ENCODE measurements at regions not wholly inside any gene's neighbourhood (a gene's known extent, or its start where the extent isn't known, plus 50 kb on each side); places are given as distances from the start of the nearest gene placed in this dataset.

- Mint-ChIP-seq H3K27ac (no peak overlapping the region), H3K27me3 (ENCODE audit: low read depth) (no peaks in the 10 kb centered on the region), H3K36me3 (ENCODE audit: low read depth) (no peaks in the 10 kb centered on the region), H3K4me1 (ENCODE audit: low read depth) (no peaks in the 10 kb centered on the region), H3K9me3 (peaks cover 21% of the 10 kb centered on the region), H3K4me3 (no peak overlapping the region)
- DNase-seq (ENCODE audit: low spot score): no peak
Observed at GRCh38 chr11:91170711-91171110, 947.9 kb upstream of the CHORDC1 start.

DNA sequence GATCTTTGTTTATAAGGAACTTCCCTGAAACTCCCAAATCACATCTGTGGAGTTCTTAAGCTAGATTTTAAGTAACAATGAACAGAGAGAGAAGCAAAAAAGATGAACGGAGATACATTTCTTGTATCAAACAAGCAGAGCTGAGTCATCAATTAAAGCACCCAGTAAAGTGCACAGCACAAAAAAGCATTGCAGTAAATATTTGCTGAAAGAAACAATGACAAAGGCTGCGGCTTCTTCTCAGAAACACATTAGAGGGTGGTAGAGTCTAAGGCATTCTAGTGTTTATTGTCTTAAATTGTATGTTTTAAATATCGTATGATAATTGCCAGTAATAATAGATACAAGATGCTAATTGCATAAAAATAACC, 941.6 kb upstream of the CHORDC1 start:
- DNase-seq (ENCODE audit: low spot score): no peak
- H3K36me3 Mint-ChIP-seq (ENCODE audit: low read depth): no peaks in the 10 kb centered on the region
- no peak overlapping the region for H3K4me3 Mint-ChIP-seq
- H3K4me1 Mint-ChIP-seq (ENCODE audit: low read depth): no peaks in the 10 kb centered on the region
- H3K27me3 Mint-ChIP-seq (ENCODE audit: low read depth): no peaks in the 10 kb centered on the region
- H3K27ac Mint-ChIP-seq: no peak overlapping the region
- H3K9me3 Mint-ChIP-seq: peaks cover 18% of the 10 kb centered on the region

- no peaks in the 10 kb centered on the region for H3K4me1 Mint-ChIP-seq (ENCODE audit: low read depth)
- no peaks in the 10 kb centered on the region for H3K27me3 Mint-ChIP-seq (ENCODE audit: low read depth)
- H3K27ac Mint-ChIP-seq: no peak overlapping the region
- H3K4me3 Mint-ChIP-seq: no peak overlapping the region
- H3K36me3 Mint-ChIP-seq (ENCODE audit: low read depth): no peaks in the 10 kb centered on the region
- H3K9me3 Mint-ChIP-seq: peaks cover 12% of the 10 kb centered on the region
- no peak for DNase-seq (ENCODE audit: low spot score)
Observed at GRCh38 chr11:91163619-91164451, 941.0 kb upstream of the CHORDC1 start.

GRCh38 chr11:91160661-91161060, 937.8 kb upstream of the CHORDC1 start:
- H3K4me3 Mint-ChIP-seq: no peak overlapping the region
- no peaks in the 10 kb centered on the region for H3K27me3 Mint-ChIP-seq (ENCODE audit: low read depth)
- H3K27ac Mint-ChIP-seq: no peak overlapping the region
- H3K9me3 Mint-ChIP-seq: peaks cover 16% of the 10 kb centered on the region
- no peaks in the 10 kb centered on the region for H3K36me3 Mint-ChIP-seq (ENCODE audit: low read depth)
- no peaks in the 10 kb centered on the region for H3K4me1 Mint-ChIP-seq (ENCODE audit: low read depth)
- DNase-seq (ENCODE audit: low spot score): no peak

DNA sequence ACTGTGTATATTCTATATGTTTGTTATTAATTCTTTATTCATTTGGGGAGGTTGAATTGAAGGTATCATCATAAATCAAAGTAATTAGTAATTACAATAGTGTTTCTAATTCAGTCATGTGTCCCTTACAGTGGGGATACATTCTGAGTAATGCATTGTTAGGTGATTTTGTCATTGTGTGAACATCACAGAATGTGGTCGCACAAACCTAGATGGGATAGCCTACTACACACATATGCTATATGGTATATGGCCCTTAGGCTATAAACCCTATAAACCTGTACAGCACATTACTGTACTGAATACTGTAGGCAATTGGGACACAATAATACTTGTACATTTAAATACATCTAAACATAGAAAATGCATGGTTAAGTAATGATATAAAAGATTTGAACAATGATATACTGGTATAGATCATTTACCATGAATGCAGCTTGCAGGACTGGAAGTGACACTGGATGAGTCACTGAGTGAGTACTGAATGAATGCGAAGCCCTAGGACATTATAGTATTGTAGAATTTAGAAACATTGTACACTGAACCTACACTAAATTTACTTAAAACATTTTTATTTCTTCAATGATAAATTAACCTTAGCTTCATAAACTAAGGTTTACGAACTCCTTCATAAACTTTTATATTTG, 936.2 kb upstream of the CHORDC1 start:
- H3K4me3 Mint-ChIP-seq: no peak overlapping the region
- H3K27ac Mint-ChIP-seq: no peak overlapping the region
- no peaks in the 10 kb centered on the region for H3K27me3 Mint-ChIP-seq (ENCODE audit: low read depth)
- peaks cover 12% of the 10 kb centered on the region for H3K9me3 Mint-ChIP-seq
- no peaks in the 10 kb centered on the region for H3K4me1 Mint-ChIP-seq (ENCODE audit: low read depth)
- H3K36me3 Mint-ChIP-seq (ENCODE audit: low read depth): no peaks in the 10 kb centered on the region
- no peak for DNase-seq (ENCODE audit: low spot score)

DNA sequence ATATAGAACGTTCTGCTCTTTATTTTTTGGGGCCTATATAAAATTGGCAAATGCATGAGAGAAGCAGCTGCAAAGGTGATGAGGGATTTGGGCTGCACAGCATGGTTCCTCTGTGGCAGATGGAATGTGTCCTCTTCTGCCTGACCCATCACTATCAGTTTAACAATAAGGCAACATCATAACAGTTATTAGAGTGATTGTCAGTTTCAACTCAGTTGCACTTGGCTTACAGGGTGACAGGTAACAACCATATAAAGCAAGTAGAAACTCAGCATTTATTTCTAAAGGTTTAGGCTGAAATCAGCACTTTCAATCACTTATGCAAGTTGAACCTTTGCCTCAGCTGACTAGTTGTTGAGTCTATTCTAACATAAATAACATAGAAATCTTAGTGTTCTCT, 935.4 kb upstream of the CHORDC1 start:
- Mint-ChIP-seq H3K4me3 (no peak overlapping the region), H3K4me1 (ENCODE audit: low read depth) (no peaks in the 10 kb centered on the region)

GRCh38 chr11:91156041-91156440, 933.2 kb upstream of the CHORDC1 start:
- H3K36me3 Mint-ChIP-seq (ENCODE audit: low read depth): no peaks in the 10 kb centered on the region
- no peak for DNase-seq (ENCODE audit: low spot score)
- H3K27me3 Mint-ChIP-seq (ENCODE audit: low read depth): no peaks in the 10 kb centered on the region
- no peak overlapping the region for H3K4me3 Mint-ChIP-seq
- H3K9me3 Mint-ChIP-seq: peaks cover 25% of the 10 kb centered on the region
- H3K27ac Mint-ChIP-seq: no peak overlapping the region
- H3K4me1 Mint-ChIP-seq (ENCODE audit: low read depth): no peaks in the 10 kb centered on the region

More for the DNA sequence above, 935.4 kb upstream of the CHORDC1 start:
- Mint-ChIP-seq H3K27me3 (ENCODE audit: low read depth) (no peaks in the 10 kb centered on the region), H3K36me3 (ENCODE audit: low read depth) (no peaks in the 10 kb centered on the region), H3K27ac (no peak overlapping the region), H3K9me3 (peaks cover 10% of the 10 kb centered on the region)
- DNase-seq (ENCODE audit: low spot score): no peak

- Mint-ChIP-seq H3K4me1 (ENCODE audit: low read depth) (no peaks in the 10 kb centered on the region), H3K4me3 (no peak overlapping the region), H3K27ac (no peak overlapping the region), H3K36me3 (ENCODE audit: low read depth) (no peaks in the 10 kb centered on the region), H3K27me3 (ENCODE audit: low read depth) (no peaks in the 10 kb centered on the region), H3K9me3 (peaks cover 10% of the 10 kb centered on the region)
- no peak for DNase-seq (ENCODE audit: low spot score)
Observed at GRCh38 chr11:91147885-91148284, 925.0 kb upstream of the CHORDC1 start.

DNA sequence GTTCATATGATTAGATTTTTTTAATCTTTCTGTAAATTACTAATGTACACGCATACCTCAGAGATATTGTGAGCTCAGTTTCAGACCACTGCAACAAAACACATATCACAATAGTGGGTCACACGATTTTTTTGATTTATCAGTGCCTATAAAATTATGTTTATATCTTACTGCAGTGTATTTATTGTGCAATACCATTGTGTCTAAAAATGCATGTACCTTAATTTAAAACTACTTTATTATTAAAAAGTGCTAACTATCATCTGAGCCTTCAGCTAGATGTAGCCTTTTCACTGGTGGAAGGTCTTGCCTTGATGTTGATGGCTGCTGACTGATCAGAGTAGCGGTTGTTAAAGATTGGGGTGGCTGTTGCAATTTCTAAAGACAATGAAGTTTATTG, 918.8 kb upstream of the CHORDC1 start:
- no peak overlapping the region for H3K4me3 Mint-ChIP-seq
- peaks cover 9% of the 10 kb centered on the region for H3K9me3 Mint-ChIP-seq
- no peaks in the 10 kb centered on the region for H3K4me1 Mint-ChIP-seq (ENCODE audit: low read depth)
- H3K36me3 Mint-ChIP-seq (ENCODE audit: low read depth): no peaks in the 10 kb centered on the region
- DNase-seq (ENCODE audit: low spot score): no peak
- no peaks in the 10 kb centered on the region for H3K27me3 Mint-ChIP-seq (ENCODE audit: low read depth)
- H3K27ac Mint-ChIP-seq: no peak overlapping the region

DNA sequence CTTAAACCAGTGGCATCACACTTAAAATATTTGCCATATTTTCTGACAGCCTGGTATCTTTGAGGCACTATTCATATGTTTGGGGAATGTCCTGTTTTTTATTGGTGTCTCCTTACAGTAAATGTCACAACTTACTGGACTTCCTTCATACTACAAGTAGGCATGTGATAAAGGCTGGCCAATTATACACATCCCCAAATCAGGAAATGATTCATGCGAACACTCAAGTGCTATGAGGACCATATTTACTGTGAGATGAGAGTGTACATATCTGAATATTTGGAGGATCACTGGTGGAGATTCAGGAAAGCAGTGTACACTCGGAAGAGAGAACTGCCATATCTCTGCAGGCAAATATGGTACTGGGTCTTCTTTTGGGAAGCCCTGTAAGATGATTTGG, 913.8 kb upstream of the CHORDC1 start:
- Mint-ChIP-seq H3K27ac (no peak overlapping the region), H3K4me1 (ENCODE audit: low read depth) (no peaks in the 10 kb centered on the region), H3K27me3 (ENCODE audit: low read depth) (no peaks in the 10 kb centered on the region), H3K4me3 (no peak overlapping the region), H3K9me3 (peaks cover 19% of the 10 kb centered on the region), H3K36me3 (ENCODE audit: low read depth) (no peaks in the 10 kb centered on the region)
- no peak for DNase-seq (ENCODE audit: low spot score)

DNA sequence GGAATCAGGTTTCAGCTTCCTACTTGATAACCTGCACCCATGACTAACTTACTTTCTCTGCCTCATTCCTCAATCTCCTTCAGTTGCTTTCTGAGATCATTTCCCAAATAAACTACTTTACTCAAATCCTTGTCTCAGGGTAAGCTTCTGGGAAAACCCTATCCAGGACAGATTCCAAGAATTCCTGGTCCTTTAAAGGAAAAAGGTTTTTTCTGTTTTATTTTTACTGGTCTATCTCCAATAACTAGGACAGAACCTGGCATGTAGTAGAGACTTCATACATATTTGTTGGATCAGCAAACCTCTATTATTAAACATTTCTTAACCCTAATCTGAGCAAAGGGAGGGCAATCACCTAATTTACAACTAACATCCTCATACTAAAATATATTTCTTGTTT, 910.5 kb upstream of the CHORDC1 start:
- H3K4me3 Mint-ChIP-seq: no peak overlapping the region
- H3K27ac Mint-ChIP-seq: no peak overlapping the region
- H3K36me3 Mint-ChIP-seq (ENCODE audit: low read depth): no peaks in the 10 kb centered on the region
- no peaks in the 10 kb centered on the region for H3K4me1 Mint-ChIP-seq (ENCODE audit: low read depth)
- H3K27me3 Mint-ChIP-seq (ENCODE audit: low read depth): no peaks in the 10 kb centered on the region
- H3K9me3 Mint-ChIP-seq: peaks cover 20% of the 10 kb centered on the region
- no peak for DNase-seq (ENCODE audit: low spot score)

DNA sequence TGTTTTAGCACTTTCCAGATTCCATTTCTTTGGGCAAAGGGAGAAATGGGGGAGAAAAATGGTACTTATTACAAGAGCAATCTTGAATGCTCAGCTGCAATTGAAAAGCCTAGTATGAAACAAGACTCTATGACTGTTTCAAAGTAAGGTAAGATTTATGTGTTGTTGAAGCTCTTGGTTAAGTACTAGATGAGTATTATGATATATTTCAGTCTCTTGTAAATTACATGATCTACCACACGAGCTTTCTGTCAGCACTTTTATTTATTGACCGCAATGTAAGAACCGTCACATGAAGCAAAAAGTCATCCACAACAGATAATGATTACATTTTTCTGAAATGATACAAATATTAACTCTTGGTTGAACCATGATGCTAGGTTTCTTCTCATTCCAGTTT, 906.7 kb upstream of the CHORDC1 start:
- no peak for DNase-seq (ENCODE audit: low spot score)

DNA sequence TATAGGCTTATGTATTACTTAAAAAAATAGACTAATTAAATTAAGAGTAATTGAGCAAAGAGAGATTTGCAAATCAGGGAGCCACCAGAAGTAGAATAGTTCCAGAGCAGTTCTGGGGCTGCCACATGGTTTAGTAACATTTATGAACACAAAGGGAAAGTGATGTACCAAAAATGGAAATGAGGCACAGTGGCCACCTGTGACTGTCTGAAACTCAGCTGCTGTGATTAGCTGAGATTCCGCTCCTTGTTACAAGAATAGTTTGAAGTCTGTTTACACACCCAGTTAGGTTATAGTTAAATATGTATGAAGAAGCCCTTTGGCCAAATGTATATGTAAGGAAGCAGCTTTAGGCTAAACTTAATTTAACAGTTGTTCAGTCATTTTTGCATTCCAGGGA, 901.5 kb upstream of the CHORDC1 start:
- H3K27me3 Mint-ChIP-seq (ENCODE audit: low read depth): no peaks in the 10 kb centered on the region
- no peak overlapping the region for H3K27ac Mint-ChIP-seq
- H3K4me1 Mint-ChIP-seq (ENCODE audit: low read depth): no peaks in the 10 kb centered on the region
- DNase-seq (ENCODE audit: low spot score): no peak
- H3K4me3 Mint-ChIP-seq: no peak overlapping the region
- peaks cover 31% of the 10 kb centered on the region for H3K9me3 Mint-ChIP-seq
- no peaks in the 10 kb centered on the region for H3K36me3 Mint-ChIP-seq (ENCODE audit: low read depth)

More for the DNA sequence above, 906.7 kb upstream of the CHORDC1 start:
- H3K27me3 Mint-ChIP-seq (ENCODE audit: low read depth): no peaks in the 10 kb centered on the region
- H3K36me3 Mint-ChIP-seq (ENCODE audit: low read depth): no peaks in the 10 kb centered on the region
- H3K4me1 Mint-ChIP-seq (ENCODE audit: low read depth): no peaks in the 10 kb centered on the region
- H3K4me3 Mint-ChIP-seq: no peak overlapping the region
- no peak overlapping the region for H3K27ac Mint-ChIP-seq
- peaks cover 24% of the 10 kb centered on the region for H3K9me3 Mint-ChIP-seq

DNA sequence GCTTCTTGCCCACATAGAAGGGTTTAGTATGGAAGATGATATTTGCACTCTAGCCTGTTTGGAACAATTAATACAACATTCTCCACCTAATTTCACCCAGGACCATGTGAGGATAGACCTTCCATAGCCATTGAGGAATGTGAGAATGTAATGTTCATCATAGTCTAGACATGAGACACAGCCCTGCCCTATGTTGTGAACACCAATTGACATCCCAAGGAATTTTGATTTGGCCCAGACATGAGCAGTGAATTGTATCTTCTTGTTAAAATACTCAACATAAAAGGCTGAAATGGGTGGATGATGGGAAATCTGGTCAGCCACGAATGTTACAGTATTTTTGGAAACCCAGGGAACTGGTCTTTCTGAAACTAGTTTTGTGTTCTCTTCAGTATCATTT, 892.3 kb upstream of the CHORDC1 start:
- no peak overlapping the region for H3K27ac Mint-ChIP-seq
- no peaks in the 10 kb centered on the region for H3K4me1 Mint-ChIP-seq (ENCODE audit: low read depth)
- H3K4me3 Mint-ChIP-seq: no peak overlapping the region
- no peaks in the 10 kb centered on the region for H3K27me3 Mint-ChIP-seq (ENCODE audit: low read depth)
- H3K9me3 Mint-ChIP-seq: peaks cover 28% of the 10 kb centered on the region
- DNase-seq (ENCODE audit: low spot score): no peak
- no peaks in the 10 kb centered on the region for H3K36me3 Mint-ChIP-seq (ENCODE audit: low read depth)

DNA sequence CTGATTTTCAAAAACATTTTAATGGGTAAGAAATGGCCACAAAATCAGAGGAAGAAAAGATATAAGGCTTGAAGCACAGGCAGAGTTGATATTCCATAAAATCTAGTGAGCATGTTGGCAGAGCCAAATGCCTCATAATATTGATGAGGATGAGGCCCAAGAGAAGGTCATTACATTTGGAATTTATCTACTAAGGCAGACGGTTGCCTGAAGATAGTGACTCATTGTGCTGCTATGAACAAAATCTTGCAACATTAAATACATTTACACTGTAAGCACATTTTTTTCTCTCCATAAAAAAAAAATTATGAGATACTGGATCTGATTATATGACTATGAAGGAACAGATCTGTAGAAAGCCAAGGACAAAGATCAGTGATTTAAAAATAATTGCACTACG, 881.4 kb upstream of the CHORDC1 start:
- no peak overlapping the region for H3K27ac Mint-ChIP-seq
- peaks cover 4% of the 10 kb centered on the region for H3K9me3 Mint-ChIP-seq
- no peaks in the 10 kb centered on the region for H3K27me3 Mint-ChIP-seq (ENCODE audit: low read depth)
- DNase-seq (ENCODE audit: low spot score): no peak
- H3K4me1 Mint-ChIP-seq (ENCODE audit: low read depth): no peaks in the 10 kb centered on the region
- H3K4me3 Mint-ChIP-seq: no peak overlapping the region
- H3K36me3 Mint-ChIP-seq (ENCODE audit: low read depth): no peaks in the 10 kb centered on the region
